PC-3 (cell line): ENCODE measurements at regions not wholly inside any gene's neighbourhood (a gene's known extent, or its start where the extent isn't known, plus 50 kb on each side); places are given as distances from the start of the nearest gene placed in this dataset.

Experiments
- ATAC-seq: fragments of 200-7000 bp; cut with Tn5 transposase; 2 replicates; pipeline ENCODE4 v1.9.1; 2020; ENCODE audit warnings: mild to moderate bottlenecking, moderate library complexity
- BruUV-seq: library from RNA; stranded (reverse); fragments of 400-500 nt; replicated peaks from 2 replicates; lab custom pipeline; 2021; lab: Mats Ljungman, UMichigan
- CTCF ChIA-PET: fragments of 300-600 bp; sonication (Branson Sonifier 250); formaldehyde crosslinking; loops from one replicate; lab custom pipeline; 2022; ENCODE audit warnings: antibody characterized with exemption; lab: Charles Lee
- POLR2A ChIA-PET: fragments of 300-600 bp; sonication (Branson Sonifier 250); formaldehyde crosslinking; loops from one replicate; lab custom pipeline; 2022; ENCODE audit warnings: antibody characterized with exemption; ENCODE audit not compliant: unreplicated experiment; lab: Charles Lee
- DNase-seq: peaks from one replicate; pipeline ENCODE4 v3.0.0-alpha.2; 2015
- H2AFZ ChIP-seq: fragments of 300-600 bp; sonication (generic); 2 replicates; pipeline ENCODE4 v1.6.0; 2016; ENCODE audit warnings: antibody characterized with exemption, low read length
- H3F3A ChIP-seq: fragments of 300-600 bp; sonication (generic); one replicate; pipeline ENCODE4 v1.6.0; 2017; ENCODE audit warnings: antibody characterized with exemption, low read length, control low read depth, mild to moderate bottlenecking; ENCODE audit not compliant: unreplicated experiment
- H3K27ac ChIP-seq: fragments of 300-600 bp; sonication (generic); 2 replicates; pipeline ENCODE4 v1.5.1; 2016; ENCODE audit warnings: mild to moderate bottlenecking, low read length
- H3K27me3 ChIP-seq: fragments of 300-600 bp; sonication (generic); 2 replicates; pipeline ENCODE4 v1.6.1; 2016; ENCODE audit warnings: low read length, mixed read lengths
- H3K36me3 ChIP-seq: fragments of 300-600 bp; sonication (generic); 2 replicates; pipeline ENCODE4 v1.6.1; 2016; ENCODE audit warnings: low read depth, mixed run types, low read length, mixed read lengths
- H3K4me1 ChIP-seq: fragments of 300-600 bp; sonication (generic); 2 replicates; pipeline ENCODE4 v1.5.1; 2016; ENCODE audit warnings: low read length; ENCODE audit not compliant: insufficient read depth
- H3K4me2 ChIP-seq: fragments of 300-600 bp; sonication (generic); 2 replicates; pipeline ENCODE4 v1.6.0; 2016; ENCODE audit warnings: low read length
- H3K4me3 ChIP-seq: fragments of 300-600 bp; sonication (generic); 2 replicates; pipeline ENCODE4 v1.5.1; 2016; ENCODE audit warnings: mild to moderate bottlenecking, low read length, mixed read lengths
- H3K79me2 ChIP-seq: fragments of 300-600 bp; sonication (generic); 2 replicates; pipeline ENCODE4 v1.6.1; 2017; ENCODE audit warnings: low read length, mixed read lengths
- H3K9ac ChIP-seq: fragments of 300-600 bp; sonication (generic); 2 replicates; pipeline ENCODE4 v1.6.0; 2016; ENCODE audit warnings: mild to moderate bottlenecking, low read length
- H3K9me2 ChIP-seq: fragments of 300-600 bp; sonication (generic); replicated peaks from 2 replicates; pipeline ENCODE4 v1.6.1; 2016; ENCODE audit warnings: mixed run types, low read length, mixed read lengths
- H3K9me3 ChIP-seq: fragments of 300-600 bp; sonication (generic); 2 replicates; pipeline ENCODE4 v1.6.1; 2016; ENCODE audit warnings: low read length, mixed read lengths
- H4K20me1 ChIP-seq: fragments of 300-600 bp; sonication (generic); 2 replicates; pipeline ENCODE4 v1.6.1; 2016; ENCODE audit warnings: low read length, mixed read lengths
- EZH2 ChIP-seq: fragments of 300-600 bp; sonication (generic); IDR thresholded peaks from one replicate; pipeline ENCODE4 v1.6.1; 2017; ENCODE audit warnings: antibody characterized with exemption, mild to moderate bottlenecking, low read length; ENCODE audit not compliant: unreplicated experiment
- EZH2phosphoT487 ChIP-seq: fragments of 300-600 bp; sonication (generic); IDR thresholded peaks from 2 replicates; pipeline ENCODE4 v1.6.1; 2018; ENCODE audit warnings: mild to moderate bottlenecking, antibody characterized with exemption, low read length, borderline replicate concordance
- intact Hi-C: fragments of 100-400 bp; cut with micrococcal nuclease; formaldehyde crosslinking; loops from 2 replicates; pipeline ENCODE4 v1.9.0; 2023
- TF ChIP-seq, protein P1 (sequence below): fragments of 300-600 bp; sonication (generic); conservative IDR thresholded peaks from 2 replicates; pipeline ENCODE4 v1.5.1; 2017; ENCODE audit warnings: antibody characterized with exemption, low read depth, mild to moderate bottlenecking, low read length

DNA sequence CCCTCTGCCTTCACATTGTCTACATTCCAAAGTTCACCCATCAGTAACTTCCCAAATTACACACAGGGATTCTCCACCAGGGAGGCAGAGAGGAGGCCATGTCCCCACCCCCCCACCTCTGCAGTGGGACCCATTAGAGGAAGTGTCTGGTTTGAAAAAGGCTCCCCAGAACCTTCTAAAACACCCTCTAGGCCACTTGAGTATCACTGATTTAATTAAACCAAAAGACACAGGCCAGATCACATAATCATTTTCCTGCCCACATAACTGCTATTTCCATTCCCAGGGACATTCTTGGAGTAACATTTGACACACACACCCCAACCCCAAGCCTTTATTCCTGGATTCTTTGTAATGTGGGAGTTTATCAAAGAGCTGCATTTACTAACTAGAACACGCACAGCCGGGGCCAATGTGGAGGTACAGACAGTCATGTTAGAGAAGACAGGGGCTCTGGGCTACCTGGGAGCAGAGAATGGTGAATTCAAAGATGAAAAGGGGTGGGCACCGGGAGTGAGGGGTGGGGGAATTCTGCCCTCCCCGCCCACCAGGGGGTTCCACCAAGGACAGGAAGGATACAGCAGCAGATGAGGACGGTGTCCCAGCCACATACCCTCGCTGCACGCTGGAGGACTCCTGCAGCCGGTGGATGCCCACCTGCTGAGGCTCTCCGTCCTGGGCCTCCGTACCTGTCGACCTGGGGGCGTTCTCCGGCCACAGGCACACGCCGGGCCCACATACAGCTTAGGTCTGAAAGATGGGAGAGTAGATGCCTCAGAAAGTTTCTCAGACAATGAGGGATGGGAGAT, 201.4 kb upstream of the CTNNB1 start:
- intact Hi-C loops: no loop called here
- BruUV-seq: no TSS peak
- no peak overlapping the region for H3K4me3 ChIP-seq
- H4K20me1 ChIP-seq: no peaks in the 10 kb centered on the region
- H3K9me3 ChIP-seq: no peaks in the 10 kb centered on the region
- H3K9me2 ChIP-seq: no peaks in the 10 kb centered on the region
- no peak for ATAC-seq
- POLR2A ChIA-PET: no interaction called here
- H3K9ac ChIP-seq: no peak overlapping the region
- H3K4me2 ChIP-seq: no peak overlapping the region
- no peak overlapping the region for H3K27ac ChIP-seq
- no peak for DNase-seq
- H3K4me1 ChIP-seq: no peaks in the 10 kb centered on the region
- peaks cover 29% of the 10 kb centered on the region for H3K27me3 ChIP-seq
- H3K79me2 ChIP-seq: no peaks in the 10 kb centered on the region
- TF ChIP-seq EZH2phosphoT487: no peak
- TF ChIP-seq EZH2: no peak
- TF ChIP-seq, protein P1, sequence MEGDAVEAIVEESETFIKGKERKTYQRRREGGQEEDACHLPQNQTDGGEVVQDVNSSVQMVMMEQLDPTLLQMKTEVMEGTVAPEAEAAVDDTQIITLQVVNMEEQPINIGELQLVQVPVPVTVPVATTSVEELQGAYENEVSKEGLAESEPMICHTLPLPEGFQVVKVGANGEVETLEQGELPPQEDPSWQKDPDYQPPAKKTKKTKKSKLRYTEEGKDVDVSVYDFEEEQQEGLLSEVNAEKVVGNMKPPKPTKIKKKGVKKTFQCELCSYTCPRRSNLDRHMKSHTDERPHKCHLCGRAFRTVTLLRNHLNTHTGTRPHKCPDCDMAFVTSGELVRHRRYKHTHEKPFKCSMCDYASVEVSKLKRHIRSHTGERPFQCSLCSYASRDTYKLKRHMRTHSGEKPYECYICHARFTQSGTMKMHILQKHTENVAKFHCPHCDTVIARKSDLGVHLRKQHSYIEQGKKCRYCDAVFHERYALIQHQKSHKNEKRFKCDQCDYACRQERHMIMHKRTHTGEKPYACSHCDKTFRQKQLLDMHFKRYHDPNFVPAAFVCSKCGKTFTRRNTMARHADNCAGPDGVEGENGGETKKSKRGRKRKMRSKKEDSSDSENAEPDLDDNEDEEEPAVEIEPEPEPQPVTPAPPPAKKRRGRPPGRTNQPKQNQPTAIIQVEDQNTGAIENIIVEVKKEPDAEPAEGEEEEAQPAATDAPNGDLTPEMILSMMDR: no peak
- H3F3A ChIP-seq: no peaks in the 10 kb centered on the region
- H3K36me3 ChIP-seq: no peaks in the 10 kb centered on the region
- no peak overlapping the region for H2AFZ ChIP-seq
- CTCF ChIA-PET: no interaction called here

DNA sequence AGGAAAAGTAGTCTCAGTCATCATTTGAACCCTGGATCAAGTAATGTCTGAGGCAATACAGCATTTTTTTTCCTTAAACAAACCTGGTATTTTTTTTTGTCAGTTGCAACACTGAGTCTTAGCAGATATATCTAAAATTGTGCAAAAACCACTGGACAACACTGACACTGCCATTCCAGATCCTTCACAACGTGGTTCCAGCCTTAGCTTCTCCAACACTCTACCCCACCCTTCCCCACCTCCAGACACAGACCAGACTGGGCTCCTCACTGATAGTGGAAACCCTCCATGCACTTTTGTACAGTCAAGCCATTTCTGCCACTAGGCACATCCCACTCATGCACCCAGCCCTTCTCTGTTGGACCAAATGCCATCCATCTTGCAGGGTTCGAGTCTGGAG, 199.6 kb upstream of the CTNNB1 start:
- no peaks in the 10 kb centered on the region for H3K36me3 ChIP-seq
- TF ChIP-seq EZH2 (no peak), EZH2phosphoT487 (no peak)
- TF ChIP-seq, protein P1: no peak
- CTCF ChIA-PET: no interaction called here
- H3K79me2 ChIP-seq: no peaks in the 10 kb centered on the region
- H3K9me3 ChIP-seq: no peaks in the 10 kb centered on the region; the same call in 1 of the 2 replicates
- no TSS peak for BruUV-seq
- H3K4me1 ChIP-seq: no peaks in the 10 kb centered on the region
- no peaks in the 10 kb centered on the region for H4K20me1 ChIP-seq
- POLR2A ChIA-PET: no interaction called here
- H3K4me3 ChIP-seq: no peak overlapping the region
- H3K9me2 ChIP-seq: no peaks in the 10 kb centered on the region
- no peak overlapping the region for H2AFZ ChIP-seq
- ATAC-seq (no peak), DNase-seq (no peak)
- H3K27me3 ChIP-seq: peaks cover 40% of the 10 kb centered on the region
- intact Hi-C loops: no loop called here
- H3K9ac ChIP-seq: no peak overlapping the region
- H3F3A ChIP-seq: no peaks in the 10 kb centered on the region
- no peak overlapping the region for H3K27ac ChIP-seq
- no peak overlapping the region for H3K4me2 ChIP-seq

DNA sequence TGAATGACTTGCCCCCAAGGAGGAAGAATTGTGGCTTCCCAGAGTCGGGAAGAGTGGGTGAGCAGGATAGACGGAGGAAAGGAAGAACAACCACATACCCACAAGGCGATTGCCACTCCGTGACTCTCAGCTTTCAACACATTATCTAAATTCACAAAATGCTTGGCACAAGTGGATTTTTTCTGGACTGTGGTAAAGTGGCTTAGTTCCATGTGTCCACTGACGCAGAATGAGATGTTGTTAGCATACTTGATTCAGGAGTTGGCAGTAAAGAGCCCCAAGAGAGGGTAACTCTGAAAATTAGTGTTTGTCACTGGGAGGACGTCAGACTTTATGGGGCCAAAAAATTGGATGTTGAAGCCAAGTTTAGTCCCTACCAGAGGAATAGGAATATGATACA, 198.8 kb upstream of the CTNNB1 start:
- CTCF ChIA-PET: no interaction called here
- H3K4me3 ChIP-seq: no peak overlapping the region
- H3K27ac ChIP-seq: no peak overlapping the region
- DNase-seq (no peak), ATAC-seq (no peak)
- BruUV-seq: no TSS peak
- H3K9me2 ChIP-seq: no peaks in the 10 kb centered on the region
- no peaks in the 10 kb centered on the region for H4K20me1 ChIP-seq
- no peak overlapping the region for H3K4me2 ChIP-seq
- H3K9ac ChIP-seq: no peak overlapping the region
- no peaks in the 10 kb centered on the region; the same call in 1 of the 2 replicates for H3K9me3 ChIP-seq
- TF ChIP-seq EZH2phosphoT487 (no peak), EZH2 (no peak)
- TF ChIP-seq, protein P1: no peak
- POLR2A ChIA-PET: no interaction called here
- no peaks in the 10 kb centered on the region for H3K79me2 ChIP-seq
- H3K36me3 ChIP-seq: no peaks in the 10 kb centered on the region
- no peak overlapping the region for H2AFZ ChIP-seq
- peaks cover 40% of the 10 kb centered on the region for H3K27me3 ChIP-seq
- H3F3A ChIP-seq: no peaks in the 10 kb centered on the region
- no peaks in the 10 kb centered on the region for H3K4me1 ChIP-seq
- intact Hi-C loops: no loop called here
